ENCODE measurements at regions not wholly inside any gene's neighbourhood (a gene's known extent, or its start where the extent isn't known, plus 50 kb on each side); places are given as distances from the start of the nearest gene placed in this dataset.

DNA sequence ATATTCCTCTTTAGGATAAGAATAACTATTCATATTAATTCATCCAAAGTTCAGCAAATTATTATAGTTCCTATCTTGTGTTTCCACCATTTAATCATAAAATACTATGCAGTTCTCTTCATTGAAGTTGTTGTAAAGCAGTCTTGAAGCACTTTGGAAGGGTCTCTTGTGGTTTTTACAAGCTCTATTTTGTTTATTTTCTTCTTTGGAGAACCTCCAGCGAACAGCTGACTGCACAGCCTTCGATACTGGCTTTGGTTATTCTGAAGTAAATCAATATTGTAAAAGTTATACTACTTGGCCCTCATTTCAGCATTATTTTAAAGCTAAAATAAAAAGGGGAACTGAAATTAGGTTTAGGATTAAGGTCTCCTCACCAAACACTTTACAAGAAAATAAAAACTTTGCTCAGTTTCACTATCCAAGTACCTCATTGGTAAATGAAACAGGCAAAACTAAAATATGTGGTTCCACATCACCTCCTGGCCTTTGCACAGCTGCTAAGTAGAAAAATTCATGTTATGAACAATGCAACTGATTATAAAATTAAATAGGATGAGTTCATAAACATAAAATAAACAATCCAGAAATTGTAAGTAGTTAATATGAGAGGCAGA lies 1629.2 kb upstream of the ADGRL3 start:
- in situ Hi-C loops (cut with MboI), result no loop called here
- peak; percentile 18 for FAIRE-seq
- TF ChIP-seq SPI1 (IDR thresholded peaks at IDR 0.05; ENCODE audit: borderline replicate concordance, insufficient read depth, low read depth, low read length) (peak; percentile 95), POLR2AphosphoS5 (IDR thresholded peaks at IDR 0.05; ENCODE audit: low read length) (no peak), EP300 (IDR thresholded peaks at IDR 0.05; ENCODE audit: borderline replicate concordance in 1 of 2, control insufficient read depth in 1 of 2, low read depth in 2 of 2, low read length in 2 of 2) (peak; percentile 43 to 56; a peak in 1 of 4 replicates), CHD4 (IDR thresholded peaks at IDR 0.05) (no peak), CEBPB (IDR thresholded peaks at IDR 0.05; ENCODE audit: borderline replicate concordance in 1 of 2, low read depth in 2 of 2, low read length in 2 of 2) (no peak), ATF7 (IDR thresholded peaks at IDR 0.05; ENCODE audit: low read depth) (0 out of 2 replicates have a peak, but pooled peaks have one; percentile 18), SMARCA5 (IDR thresholded peaks at IDR 0.05) (0 out of 2 replicates have a peak, but pooled peaks have one; percentile 38), SRF (IDR thresholded peaks at IDR 0.05; ENCODE audit: low read depth in 2 of 2, low read length in 2 of 2) (no peak), IRF4 (IDR thresholded peaks at IDR 0.05; ENCODE audit: low read depth, low read length) (peak; percentile 46; the same call in 1 of the 2 replicates), TCF12 (IDR thresholded peaks at IDR 0.05; ENCODE audit: low read depth, low read length) (0 out of 2 replicates have a peak, but pooled peaks have one; percentile 10), SREBF2 (IDR thresholded peaks at IDR 0.05; ENCODE audit: low read length) (no peak), TARDBP (IDR thresholded peaks at IDR 0.05; ENCODE audit: borderline replicate concordance) (no peak), LARP7 (IDR thresholded peaks at IDR 0.05) (no peak), RELA (IDR thresholded peaks at IDR 0.05; ENCODE audit: borderline replicate concordance, partially characterized antibody) (no peak), BHLHE40 (IDR thresholded peaks at IDR 0.05; ENCODE audit: borderline replicate concordance in 1 of 2, low read depth in 2 of 2, low read length in 1 of 2) (no peak), CREB1 (IDR thresholded peaks at IDR 0.05; ENCODE audit: low read depth) (no peak), IKZF2 (IDR thresholded peaks at IDR 0.05) (peak; percentile 30 to 40; a peak in 1 of 4 replicates), NR2F1 (conservative IDR thresholded peaks at IDR 0.05) (peak; percentile 69), KDM1A (IDR thresholded peaks at IDR 0.05; ENCODE audit: borderline replicate concordance) (no peak), WRNIP1 (IDR thresholded peaks at IDR 0.05; ENCODE audit: borderline replicate concordance, low read depth, low read length) (no peak)
- TF ChIP-seq, protein P1, sequence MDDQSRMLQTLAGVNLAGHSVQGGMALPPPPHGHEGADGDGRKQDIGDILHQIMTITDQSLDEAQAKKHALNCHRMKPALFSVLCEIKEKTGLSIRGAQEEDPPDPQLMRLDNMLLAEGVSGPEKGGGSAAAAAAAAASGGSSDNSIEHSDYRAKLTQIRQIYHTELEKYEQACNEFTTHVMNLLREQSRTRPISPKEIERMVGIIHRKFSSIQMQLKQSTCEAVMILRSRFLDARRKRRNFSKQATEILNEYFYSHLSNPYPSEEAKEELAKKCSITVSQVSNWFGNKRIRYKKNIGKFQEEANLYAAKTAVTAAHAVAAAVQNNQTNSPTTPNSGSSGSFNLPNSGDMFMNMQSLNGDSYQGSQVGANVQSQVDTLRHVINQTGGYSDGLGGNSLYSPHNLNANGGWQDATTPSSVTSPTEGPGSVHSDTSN (IDR thresholded peaks at IDR 0.05; ENCODE audit: insufficient replicate concordance, low read depth, low read length), result no peak
- TF ChIP-seq, protein P2, sequence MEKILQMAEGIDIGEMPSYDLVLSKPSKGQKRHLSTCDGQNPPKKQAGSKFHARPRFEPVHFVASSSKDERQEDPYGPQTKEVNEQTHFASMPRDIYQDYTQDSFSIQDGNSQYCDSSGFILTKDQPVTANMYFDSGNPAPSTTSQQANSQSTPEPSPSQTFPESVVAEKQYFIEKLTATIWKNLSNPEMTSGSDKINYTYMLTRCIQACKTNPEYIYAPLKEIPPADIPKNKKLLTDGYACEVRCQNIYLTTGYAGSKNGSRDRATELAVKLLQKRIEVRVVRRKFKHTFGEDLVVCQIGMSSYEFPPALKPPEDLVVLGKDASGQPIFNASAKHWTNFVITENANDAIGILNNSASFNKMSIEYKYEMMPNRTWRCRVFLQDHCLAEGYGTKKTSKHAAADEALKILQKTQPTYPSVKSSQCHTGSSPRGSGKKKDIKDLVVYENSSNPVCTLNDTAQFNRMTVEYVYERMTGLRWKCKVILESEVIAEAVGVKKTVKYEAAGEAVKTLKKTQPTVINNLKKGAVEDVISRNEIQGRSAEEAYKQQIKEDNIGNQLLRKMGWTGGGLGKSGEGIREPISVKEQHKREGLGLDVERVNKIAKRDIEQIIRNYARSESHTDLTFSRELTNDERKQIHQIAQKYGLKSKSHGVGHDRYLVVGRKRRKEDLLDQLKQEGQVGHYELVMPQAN (conservative IDR thresholded peaks at IDR 0.05), result no peak

More for the DNA sequence above, 1629.2 kb upstream of the ADGRL3 start:
- CTCF ChIA-PET, result no interaction called here
- POLR2A ChIA-PET, result no interaction called here
- peaks cover 4% of the 10 kb centered on the region; the same call in 1 of the 2 replicates for H3K4me1 ChIP-seq (ENCODE audit: control insufficient read depth, insufficient read depth, low read length)
- BruUV-seq (replicated peaks), result no TSS peak
- no peaks in the 10 kb centered on the region for H3K79me2 ChIP-seq (ENCODE audit: control insufficient read depth, insufficient read depth, low read length)
- SMC1A ChIA-PET (ENCODE audit: uncharacterized antibody, unreplicated experiment), result no interaction called here
- H3K9ac ChIP-seq (ENCODE audit: control insufficient read depth, insufficient read depth, low read length), result no peak overlapping the region
- H4K20me1 ChIP-seq (ENCODE audit: control insufficient read depth, insufficient read depth), result no peaks in the 10 kb centered on the region
- H3K9me3 ChIP-seq (replicated peaks; ENCODE audit: control insufficient read depth, insufficient read depth, low read length), result no peaks in the 10 kb centered on the region
- DNase-seq (ENCODE audit: low read depth, low spot score) (peak; percentile 40), ATAC-seq (peak; percentile 94)
- no peaks in the 10 kb centered on the region for H3K27me3 ChIP-seq (replicated peaks in 1 of 2; ENCODE audit: control insufficient read depth in 2 of 2, insufficient read depth in 2 of 2, low read length in 1 of 2)
- H3K36me3 ChIP-seq (ENCODE audit: control insufficient read depth in 2 of 2, insufficient read depth in 2 of 2, low read length in 1 of 2), result no peaks in the 10 kb centered on the region
- RAD21 ChIA-PET (ENCODE audit: unreplicated experiment), result no interaction called here
- intact Hi-C loops (cut with micrococcal nuclease; ENCODE audit: unreplicated experiment), result no loop called here
- H3K27ac ChIP-seq (ENCODE audit: control insufficient read depth, insufficient read depth), result no peak overlapping the region
- no peak overlapping the region for H3K4me2 ChIP-seq (ENCODE audit: control insufficient read depth, insufficient read depth)
- no peak overlapping the region for H2AFZ ChIP-seq (ENCODE audit: control insufficient read depth, low read depth, low read length)
- H3K4me3 ChIP-seq, result no peak overlapping the region
- 0% methylated on average over 2 of the region's 2 CpGs for WGBS (ENCODE audit: insufficient coverage, insufficient replicate concordance, low lambda C conversion rate, missing lambda C conversion rate)

All from GM12878 (cell line).